ENCODE measurements at regions not wholly inside any gene's neighbourhood (a gene's known extent, or its start where the extent isn't known, plus 50 kb on each side); places are given as distances from the start of the nearest gene placed in this dataset.

GRCh38 chr5:164353155-164353554, 847.7 kb downstream of the MAT2B start:
- TF ChIP-seq FOXA1 (IDR thresholded peaks at IDR 0.05), result no peak
- TF ChIP-seq ZBTB33 (IDR thresholded peaks at IDR 0.05), result no peak
- TF ChIP-seq CTCF (IDR thresholded peaks at IDR 0.05; ENCODE audit: low read depth, low read length, missing input control), result no peak
- TF ChIP-seq MAX (IDR thresholded peaks at IDR 0.05), result no peak
- no peak for TF ChIP-seq SP1 (IDR thresholded peaks at IDR 0.05)
- no peak for TF ChIP-seq RXRA (IDR thresholded peaks at IDR 0.05)
- TF ChIP-seq YY1 (IDR thresholded peaks at IDR 0.05), result no peak
- TF ChIP-seq REST (IDR thresholded peaks at IDR 0.05), result no peak
- TF ChIP-seq FOXA2 (IDR thresholded peaks at IDR 0.05), result no peak
- no peak for TF ChIP-seq HNF4A (conservative IDR thresholded peaks at IDR 0.05)

All from liver (tissue), 3 donors.